C4-2B (cell line): ENCODE measurements at regions not wholly inside any gene's neighbourhood (a gene's known extent, or its start where the extent isn't known, plus 50 kb on each side); places are given as distances from the start of the nearest gene placed in this dataset.

Experiments
- H3K27ac ChIP-seq: fragments of 450-650 bp; 2 replicates; pipeline ENCODE4 v1.5.1; 2017
- ZFX ChIP-seq: fragments of 450-650 bp; IDR thresholded peaks from 2 replicates; pipeline ENCODE4 v1.6.1; 2017
- TF ChIP-seq, protein P1 (sequence below): fragments of 450-650 bp; conservative IDR thresholded peaks from 2 replicates; pipeline ENCODE4 v1.5.1; 2017; ENCODE audit warnings: mild to moderate bottlenecking

GRCh38 chr7:96521068-96521894 lies 188.4 kb downstream of the SEM1 start:
- TF ChIP-seq, protein P1, sequence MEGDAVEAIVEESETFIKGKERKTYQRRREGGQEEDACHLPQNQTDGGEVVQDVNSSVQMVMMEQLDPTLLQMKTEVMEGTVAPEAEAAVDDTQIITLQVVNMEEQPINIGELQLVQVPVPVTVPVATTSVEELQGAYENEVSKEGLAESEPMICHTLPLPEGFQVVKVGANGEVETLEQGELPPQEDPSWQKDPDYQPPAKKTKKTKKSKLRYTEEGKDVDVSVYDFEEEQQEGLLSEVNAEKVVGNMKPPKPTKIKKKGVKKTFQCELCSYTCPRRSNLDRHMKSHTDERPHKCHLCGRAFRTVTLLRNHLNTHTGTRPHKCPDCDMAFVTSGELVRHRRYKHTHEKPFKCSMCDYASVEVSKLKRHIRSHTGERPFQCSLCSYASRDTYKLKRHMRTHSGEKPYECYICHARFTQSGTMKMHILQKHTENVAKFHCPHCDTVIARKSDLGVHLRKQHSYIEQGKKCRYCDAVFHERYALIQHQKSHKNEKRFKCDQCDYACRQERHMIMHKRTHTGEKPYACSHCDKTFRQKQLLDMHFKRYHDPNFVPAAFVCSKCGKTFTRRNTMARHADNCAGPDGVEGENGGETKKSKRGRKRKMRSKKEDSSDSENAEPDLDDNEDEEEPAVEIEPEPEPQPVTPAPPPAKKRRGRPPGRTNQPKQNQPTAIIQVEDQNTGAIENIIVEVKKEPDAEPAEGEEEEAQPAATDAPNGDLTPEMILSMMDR, result no peak
- no peak for TF ChIP-seq ZFX
- no peak overlapping the region for H3K27ac ChIP-seq

DNA sequence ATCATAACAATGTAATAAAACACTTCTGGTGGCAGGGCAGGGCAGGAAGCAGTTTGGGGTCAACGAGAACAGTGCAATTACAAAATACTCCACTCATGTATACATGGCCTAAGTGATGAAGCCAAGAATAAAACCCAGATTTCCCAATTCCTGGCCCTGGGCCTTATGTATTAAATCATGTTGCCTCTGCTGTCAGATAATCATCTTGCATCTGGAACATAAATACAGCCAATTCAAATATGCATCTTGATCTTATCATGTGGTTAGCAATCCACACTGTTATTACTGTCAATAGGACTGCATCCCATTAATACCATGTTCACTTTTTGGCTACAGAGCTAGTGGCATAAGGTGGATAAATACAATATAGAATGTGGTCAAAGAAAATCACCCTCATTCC lies 186.5 kb upstream of the SLC25A13 start:
- no peak for TF ChIP-seq ZFX
- TF ChIP-seq, protein P1, result no peak
- H3K27ac ChIP-seq, result no peak overlapping the region

GRCh38 chr7:96503597-96503996 lies 181.7 kb upstream of the SLC25A13 start:
- H3K27ac ChIP-seq, result no peak overlapping the region
- TF ChIP-seq, protein P1, result no peak
- no peak for TF ChIP-seq ZFX

DNA sequence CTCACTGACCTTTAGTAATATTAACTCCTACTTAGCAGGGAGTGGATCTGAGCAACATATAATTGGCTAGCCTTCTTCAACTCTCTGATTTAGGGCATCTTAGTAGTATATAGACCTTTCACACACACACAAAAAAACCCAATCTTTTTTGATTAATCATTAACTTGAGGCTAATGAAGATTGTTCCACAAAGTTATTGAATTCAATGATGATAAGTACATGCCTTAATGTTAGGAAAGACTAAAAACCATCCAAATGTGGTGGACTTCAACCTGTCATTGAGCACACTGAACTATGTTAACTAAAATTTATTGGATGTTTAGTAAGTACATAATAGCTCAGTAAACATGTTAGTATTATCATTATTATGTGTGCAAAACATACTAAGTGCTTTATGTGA lies 179.4 kb upstream of the SLC25A13 start:
- no peak for TF ChIP-seq ZFX
- TF ChIP-seq, protein P1, result no peak
- no peak overlapping the region for H3K27ac ChIP-seq

- no peak for TF ChIP-seq ZFX
- TF ChIP-seq, protein P1, result no peak
These were observed 177.6 kb upstream of the SLC25A13 start for GRCh38 chr7:96499532-96499931.

DNA sequence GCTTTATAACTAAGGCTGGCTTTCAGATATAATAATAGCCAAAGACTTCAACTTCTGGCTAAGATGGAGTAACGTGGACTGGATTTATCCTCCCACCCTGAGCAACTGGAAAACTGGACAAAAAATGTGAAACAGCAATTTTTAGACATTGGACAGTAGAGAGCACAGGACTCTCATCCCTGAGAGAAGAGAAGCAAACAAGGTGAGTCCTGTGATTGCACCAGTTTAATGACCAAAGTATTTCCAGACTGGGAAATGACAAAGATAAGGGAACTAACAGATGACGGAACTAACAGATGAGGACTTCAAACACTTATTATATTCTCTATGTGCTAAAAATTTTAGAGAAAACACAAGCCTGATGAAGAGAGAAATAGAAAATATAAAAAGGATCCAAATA lies 175.7 kb upstream of the SLC25A13 start:
- no peak for TF ChIP-seq ZFX
- TF ChIP-seq, protein P1, result no peak
- H3K27ac ChIP-seq, result no peak overlapping the region

More at GRCh38 chr7:96499532-96499931, 177.6 kb upstream of the SLC25A13 start:
- no peak overlapping the region for H3K27ac ChIP-seq

GRCh38 chr7:96495751-96496216 lies 173.9 kb upstream of the SLC25A13 start:
- H3K27ac ChIP-seq, result no peak overlapping the region
- no peak for TF ChIP-seq ZFX
- TF ChIP-seq, protein P1, result no peak
